IMR-90 (cell line): ENCODE measurements at regions not wholly inside any gene's neighbourhood (a gene's known extent, or its start where the extent isn't known, plus 50 kb on each side); places are given as distances from the start of the nearest gene placed in this dataset.

ENCODE experiments used
- ATAC-seq: fragments of 200-7000 bp; cut with Tn5 transposase; 2 replicates; pipeline ENCODE4 v1.9.1; 2020; ENCODE audit warnings: low read depth, mild to moderate bottlenecking, moderate library complexity
- BruUV-seq: library from RNA; stranded (reverse); fragments of 400-500 nt; replicated peaks from 2 replicates; lab custom pipeline; 2021; lab: Mats Ljungman, UMichigan
- CTCF ChIA-PET: fragments of 300-600 bp; formaldehyde crosslinking; extraction: SDS; loops from one replicate; lab custom pipeline; 2021; ENCODE audit warnings: antibody characterized with exemption; lab: Yijun Ruan, JAX
- POLR2A ChIA-PET: fragments of 300-600 bp; sonication (Branson Sonifier 250); formaldehyde crosslinking; loops from one replicate; lab custom pipeline; 2022; ENCODE audit warnings: antibody characterized with exemption; ENCODE audit not compliant: unreplicated experiment; lab: Charles Lee
- DNase-seq: peaks from one replicate; pipeline ENCODE4 v3.0.0; 2013
- H2AFZ ChIP-seq: replicated peaks from 2 replicates; pipeline ENCODE3; 2013; ENCODE audit warnings: low read length, mild to moderate bottlenecking; ENCODE audit not compliant: poor library complexity
- H2AK5ac ChIP-seq: 2 replicates; pipeline ENCODE4 v1.6.1; 2013; ENCODE audit warnings: low read depth, low read length, inconsistent platforms
- H2AK9ac ChIP-seq: replicated peaks from 2 replicates; pipeline ENCODE3; 2013; ENCODE audit warnings: mild to moderate bottlenecking, low read depth, low read length, moderate library complexity; ENCODE audit not compliant: poor library complexity
- H2BK120ac ChIP-seq: 2 replicates; pipeline ENCODE4 v1.6.1; 2013; ENCODE audit warnings: low read depth, low read length, inconsistent platforms
- H2BK15ac ChIP-seq: 3 replicates; pipeline ENCODE4 v1.6.1; 2013; ENCODE audit warnings: low read depth, low read length, inconsistent platforms
- H2BK20ac ChIP-seq: 2 replicates; pipeline ENCODE4 v1.6.1; 2013; ENCODE audit warnings: low read depth, mild to moderate bottlenecking, inconsistent platforms, low read length, moderate library complexity
- H2BK5ac ChIP-seq: 2 replicates; pipeline ENCODE4 v1.6.1; 2013; ENCODE audit warnings: mild to moderate bottlenecking, low read depth, low read length, inconsistent platforms; ENCODE audit not compliant: poor library complexity, severe bottlenecking
- H3K14ac ChIP-seq: replicated peaks from 2 replicates; pipeline ENCODE4 v1.6.1; 2013; ENCODE audit warnings: low read depth, low read length, inconsistent platforms
- H3K18ac ChIP-seq: 2 replicates; pipeline ENCODE4 v1.6.1; 2013; ENCODE audit warnings: low read depth, low read length, control low read depth
- H3K23ac ChIP-seq: 2 replicates; pipeline ENCODE4 v1.6.1; 2013; ENCODE audit warnings: low read depth, low read length, inconsistent platforms
- H3K27ac ChIP-seq: 2 replicates; pipeline ENCODE4 v1.5.1; 2013; ENCODE audit warnings: mild to moderate bottlenecking, control low read depth, low read length; ENCODE audit not compliant: insufficient read depth
- H3K27me3 ChIP-seq: 2 replicates; pipeline ENCODE4 v1.6.1; 2013; ENCODE audit warnings: low read length; ENCODE audit not compliant: control insufficient read depth, insufficient read depth
- H3K36me3 ChIP-seq: 2 replicates; pipeline ENCODE4 v1.6.1; 2013; ENCODE audit warnings: low read length, mixed read lengths; ENCODE audit not compliant: control insufficient read depth, insufficient read depth
- H3K4ac ChIP-seq: 2 replicates; pipeline ENCODE4 v1.6.1; 2013; ENCODE audit warnings: low read depth, low read length, inconsistent platforms
- H3K4me1 ChIP-seq: 2 replicates; pipeline ENCODE4 v1.6.1; 2013; ENCODE audit warnings: low read length, mixed read lengths; ENCODE audit not compliant: control insufficient read depth, insufficient read depth
- H3K4me2 ChIP-seq: 2 replicates; pipeline ENCODE4 v1.6.1; 2013; ENCODE audit warnings: low read depth, mild to moderate bottlenecking, control low read depth, low read length, moderate library complexity
- H3K4me3 ChIP-seq: 2 replicates; pipeline ENCODE4 v1.5.1; 2013; ENCODE audit warnings: low read depth, mild to moderate bottlenecking, control low read depth, low read length, moderate library complexity; ENCODE audit not compliant: insufficient read depth
- H3K56ac ChIP-seq: 2 replicates; pipeline ENCODE4 v1.6.1; 2013; ENCODE audit warnings: low read length, inconsistent platforms; ENCODE audit not compliant: insufficient read depth; ENCODE audit errors: extremely low read depth
- H3K79me1 ChIP-seq, 2 experiments: 2 replicates each; pipeline ENCODE4 v1.6.1; 2013; ENCODE audit warnings: low read length in 2 of 2, inconsistent platforms in 1 of 2, low read depth in 1 of 2
- H3K9ac ChIP-seq: 2 replicates; pipeline ENCODE4 v1.6.1; 2013; ENCODE audit warnings: low read depth, low read length, control low read depth
- H3K9me1 ChIP-seq: 2 replicates; pipeline ENCODE4 v1.6.1; 2013; ENCODE audit warnings: low read length, inconsistent platforms; ENCODE audit not compliant: insufficient read depth
- H3K9me3 ChIP-seq: 2 replicates; pipeline ENCODE4 v1.6.1; 2013; ENCODE audit warnings: low read length; ENCODE audit not compliant: control insufficient read depth, insufficient read depth
- H4K20me1 ChIP-seq: 2 replicates; pipeline ENCODE4 v1.6.1; 2013; ENCODE audit warnings: low read length, inconsistent platforms; ENCODE audit not compliant: insufficient read depth
- H4K5ac ChIP-seq: 2 replicates; pipeline ENCODE4 v1.6.1; 2013; ENCODE audit warnings: mild to moderate bottlenecking, low read depth, low read length, control low read depth
- H4K8ac ChIP-seq, 2 experiments: 2 replicates each; pipeline ENCODE4 v1.6.1; 2013; ENCODE audit warnings: low read depth in 2 of 2, low read length in 2 of 2, control low read depth in 1 of 2, inconsistent platforms in 1 of 2
- H4K91ac ChIP-seq: 2 replicates; pipeline ENCODE4 v1.6.1; 2013; ENCODE audit warnings: low read depth, low read length, inconsistent platforms; ENCODE audit not compliant: insufficient read depth
- BHLHE40 ChIP-seq: fragments of 150-350 bp; IDR thresholded peaks from 2 replicates; pipeline ENCODE4 v1.6.1; 2016; ENCODE audit warnings: mild to moderate bottlenecking, low read depth, low read length
- CHD1 ChIP-seq: IDR thresholded peaks from 2 replicates; pipeline ENCODE4 v1.6.1; 2012; ENCODE audit warnings: low read depth, low read length, improper control_type of control experiment
- MAFK ChIP-seq: IDR thresholded peaks from 2 replicates; pipeline ENCODE4 v1.6.1; 2012; ENCODE audit warnings: low read depth, low read length, improper control_type of control experiment
- MXI1 ChIP-seq: IDR thresholded peaks from 2 replicates; pipeline ENCODE4 v1.6.1; 2012; ENCODE audit warnings: low read depth, mild to moderate bottlenecking, low read length, moderate library complexity, borderline replicate concordance
- NFE2L2 ChIP-seq: fragments of 150-350 bp; IDR thresholded peaks from 2 replicates; pipeline ENCODE4 v1.6.1; 2016; ENCODE audit warnings: low read depth, mild to moderate bottlenecking, low read length
- POLR2A ChIP-seq: IDR thresholded peaks from 2 replicates; pipeline ENCODE4 v1.6.1; 2012; ENCODE audit warnings: mild to moderate bottlenecking, low read depth, low read length
- RAD21 ChIP-seq: IDR thresholded peaks from 2 replicates; pipeline ENCODE4 v1.6.1; 2012; ENCODE audit warnings: low read length, improper control_type of control experiment
- RFX5 ChIP-seq: IDR thresholded peaks from 2 replicates; pipeline ENCODE4 v1.8.0; 2012; ENCODE audit warnings: low read depth, mild to moderate bottlenecking, low read length, moderate library complexity
- SMC3 ChIP-seq: fragments of 150-350 bp; IDR thresholded peaks from 2 replicates; pipeline ENCODE4 v1.6.1; 2016; ENCODE audit warnings: low read depth, mild to moderate bottlenecking, antibody characterized with exemption, low read length, moderate library complexity
- WGBS, 2 experiments: methylation state at CpG; one replicate each; pipeline versions ENCODE4 v1.1.5 to v1.1.7; 2013; ENCODE audit warnings: missing lambda C conversion rate in 2 of 2; ENCODE audit not compliant: insufficient read length in 1 of 2; ENCODE audit errors: extremely low coverage in 2 of 2; 5-methylcytosine and 5-hydroxymethylcytosine counted together
- dilution Hi-C: fragments of 300-500 bp; cut with HindIII; formaldehyde crosslinking; loops from one replicate; pipeline ENCODE4 v1.14.3; 2018; ENCODE audit warnings: low sequenced_read_pairs; ENCODE audit not compliant: unreplicated experiment
- in situ Hi-C: fragments of 300-500 bp; cut with MboI; formaldehyde crosslinking; loops from 3 replicates; pipeline ENCODE4 v1.14.3; 2019; ENCODE audit warnings: low sequenced_read_pairs, inconsistent platforms, mixed read lengths
- intact Hi-C: fragments of 100-400 bp; cut with micrococcal nuclease; formaldehyde crosslinking; loops from 2 replicates; pipeline ENCODE4 v1.10.0; 2022
- TF ChIP-seq, protein P1 (sequence below): conservative IDR thresholded peaks from 2 replicates; pipeline ENCODE4 v1.5.1; 2012; ENCODE audit warnings: mild to moderate bottlenecking, low read depth, low read length, improper control_type of control experiment
- TF ChIP-seq, protein P2 (sequence below): fragments of 150-350 bp; IDR thresholded peaks from 2 replicates; pipeline ENCODE4 v1.6.1; 2016; ENCODE audit warnings: low read depth, mild to moderate bottlenecking, low read length, moderate library complexity, borderline replicate concordance
- TF ChIP-seq, protein P3 (sequence below): fragments of 150-350 bp; IDR thresholded peaks from 2 replicates; pipeline ENCODE4 v1.6.1; 2017; ENCODE audit warnings: mild to moderate bottlenecking, antibody characterized with exemption, low read length, low read depth

DNA sequence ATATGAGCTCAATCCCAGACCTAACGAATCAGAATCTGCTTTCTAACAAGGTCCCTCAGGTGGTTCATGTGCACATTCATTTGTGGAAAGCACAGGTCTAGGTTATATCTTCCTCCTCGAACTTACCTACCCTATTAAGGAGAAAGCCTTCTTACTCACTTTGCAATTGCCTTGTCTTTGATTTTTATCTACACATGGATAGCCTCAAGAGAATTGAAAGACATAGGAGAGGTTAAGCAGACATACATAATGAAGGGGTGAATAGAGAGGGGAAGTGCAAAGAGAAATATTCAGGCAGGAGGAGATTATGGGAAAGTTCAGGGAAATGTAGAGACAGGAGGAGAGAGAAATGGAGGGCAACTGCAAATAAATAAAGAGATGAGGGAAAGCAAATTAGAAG, 422.9 kb upstream of the ADAMTS9 start:
- H3K9ac ChIP-seq = no peak overlapping the region
- no peak overlapping the region for H2BK120ac ChIP-seq
- no peaks in the 10 kb centered on the region for H3K4me1 ChIP-seq
- intact Hi-C loops (no loop called here), in situ Hi-C loops (no loop called here), dilution Hi-C loops (no loop called here)
- H4K5ac ChIP-seq = no peak overlapping the region
- H3K36me3 ChIP-seq = no peaks in the 10 kb centered on the region
- no peak overlapping the region for H4K8ac ChIP-seq
- no peak overlapping the region for H3K27ac ChIP-seq
- peaks cover 3% of the 10 kb centered on the region for H3K27me3 ChIP-seq
- no peak overlapping the region for H3K4me3 ChIP-seq
- ATAC-seq = no peak
- H3K56ac ChIP-seq = no peak overlapping the region
- H2BK15ac ChIP-seq = no peak overlapping the region
- H3K4ac ChIP-seq = no peak overlapping the region
- CTCF ChIA-PET = no interaction called here
- H3K9me3 ChIP-seq = no peaks in the 10 kb centered on the region
- no peaks in the 10 kb centered on the region for H3K9me1 ChIP-seq
- no peak overlapping the region for H2BK5ac ChIP-seq
- H2AFZ ChIP-seq = no peak overlapping the region
- WGBS, 2 experiments = no CpG with 5 or more reads among the region's 2 CpGs
- no peaks in the 10 kb centered on the region for H4K20me1 ChIP-seq
- DNase-seq = no peak
- no peak overlapping the region for H2AK5ac ChIP-seq
- no peak overlapping the region for H3K18ac ChIP-seq
- BruUV-seq = no TSS peak
- no peaks in the 10 kb centered on the region for H3K79me1 ChIP-seq
- H2BK20ac ChIP-seq = no peak overlapping the region
- no peak for TF ChIP-seq NFE2L2
- TF ChIP-seq, protein P1, sequence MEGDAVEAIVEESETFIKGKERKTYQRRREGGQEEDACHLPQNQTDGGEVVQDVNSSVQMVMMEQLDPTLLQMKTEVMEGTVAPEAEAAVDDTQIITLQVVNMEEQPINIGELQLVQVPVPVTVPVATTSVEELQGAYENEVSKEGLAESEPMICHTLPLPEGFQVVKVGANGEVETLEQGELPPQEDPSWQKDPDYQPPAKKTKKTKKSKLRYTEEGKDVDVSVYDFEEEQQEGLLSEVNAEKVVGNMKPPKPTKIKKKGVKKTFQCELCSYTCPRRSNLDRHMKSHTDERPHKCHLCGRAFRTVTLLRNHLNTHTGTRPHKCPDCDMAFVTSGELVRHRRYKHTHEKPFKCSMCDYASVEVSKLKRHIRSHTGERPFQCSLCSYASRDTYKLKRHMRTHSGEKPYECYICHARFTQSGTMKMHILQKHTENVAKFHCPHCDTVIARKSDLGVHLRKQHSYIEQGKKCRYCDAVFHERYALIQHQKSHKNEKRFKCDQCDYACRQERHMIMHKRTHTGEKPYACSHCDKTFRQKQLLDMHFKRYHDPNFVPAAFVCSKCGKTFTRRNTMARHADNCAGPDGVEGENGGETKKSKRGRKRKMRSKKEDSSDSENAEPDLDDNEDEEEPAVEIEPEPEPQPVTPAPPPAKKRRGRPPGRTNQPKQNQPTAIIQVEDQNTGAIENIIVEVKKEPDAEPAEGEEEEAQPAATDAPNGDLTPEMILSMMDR = no peak
- no peak for TF ChIP-seq RAD21
- TF ChIP-seq SMC3 = no peak
- no peak for TF ChIP-seq BHLHE40
- TF ChIP-seq MAFK = no peak
- TF ChIP-seq RFX5 = no peak
- TF ChIP-seq, protein P2, sequence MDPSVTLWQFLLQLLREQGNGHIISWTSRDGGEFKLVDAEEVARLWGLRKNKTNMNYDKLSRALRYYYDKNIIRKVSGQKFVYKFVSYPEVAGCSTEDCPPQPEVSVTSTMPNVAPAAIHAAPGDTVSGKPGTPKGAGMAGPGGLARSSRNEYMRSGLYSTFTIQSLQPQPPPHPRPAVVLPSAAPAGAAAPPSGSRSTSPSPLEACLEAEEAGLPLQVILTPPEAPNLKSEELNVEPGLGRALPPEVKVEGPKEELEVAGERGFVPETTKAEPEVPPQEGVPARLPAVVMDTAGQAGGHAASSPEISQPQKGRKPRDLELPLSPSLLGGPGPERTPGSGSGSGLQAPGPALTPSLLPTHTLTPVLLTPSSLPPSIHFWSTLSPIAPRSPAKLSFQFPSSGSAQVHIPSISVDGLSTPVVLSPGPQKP = no peak
- TF ChIP-seq MXI1 = no peak
- TF ChIP-seq, protein P3, sequence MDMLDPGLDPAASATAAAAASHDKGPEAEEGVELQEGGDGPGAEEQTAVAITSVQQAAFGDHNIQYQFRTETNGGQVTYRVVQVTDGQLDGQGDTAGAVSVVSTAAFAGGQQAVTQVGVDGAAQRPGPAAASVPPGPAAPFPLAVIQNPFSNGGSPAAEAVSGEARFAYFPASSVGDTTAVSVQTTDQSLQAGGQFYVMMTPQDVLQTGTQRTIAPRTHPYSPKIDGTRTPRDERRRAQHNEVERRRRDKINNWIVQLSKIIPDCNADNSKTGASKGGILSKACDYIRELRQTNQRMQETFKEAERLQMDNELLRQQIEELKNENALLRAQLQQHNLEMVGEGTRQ = no peak
- TF ChIP-seq CHD1 = no peak
- no peak for TF ChIP-seq POLR2A
- H4K91ac ChIP-seq = no peak overlapping the region
- H3K4me2 ChIP-seq = no peak overlapping the region
- no peak overlapping the region for H3K23ac ChIP-seq
- POLR2A ChIA-PET = no interaction called here
- H3K14ac ChIP-seq = no peak overlapping the region
- H2AK9ac ChIP-seq = no peak overlapping the region
